HG03342 (cell line): ENCODE measurements at regions not wholly inside any gene's neighbourhood (a gene's known extent, or its start where the extent isn't known, plus 50 kb on each side); places are given as distances from the start of the nearest gene placed in this dataset.
"Not testable (repeated sequence)": the region's sequence is repeated elsewhere in the genome, so short reads cannot be mapped to it uniquely, and the experiment has no call there.

ENCODE experiments used
- ATAC-seq: cut with Tn5 transposase; IDR thresholded peaks from one replicate; pipeline ENCODE4 v1.9.1; 2021; ENCODE audit warnings: mild to moderate bottlenecking, moderate library complexity; ENCODE audit not compliant: unreplicated experiment

- ATAC-seq, result no peak
These were observed 888.8 kb upstream of the SOX11 start for GRCh38 chr2:4803396-4803795.

GRCh38 chr2:4814137-4814536 is 878.0 kb upstream of the SOX11 start:
- ATAC-seq, result not testable (repeated sequence)

- ATAC-seq, result no peak
These were observed 864.3 kb upstream of the SOX11 start for GRCh38 chr2:4827836-4828235.

GRCh38 chr2:4828682-4829374 is 863.4 kb upstream of the SOX11 start:
- no peak for ATAC-seq

- ATAC-seq, result no peak
These were observed 860.4 kb upstream of the SOX11 start for GRCh38 chr2:4831751-4832150.

- no peak for ATAC-seq
These were observed 859.5 kb upstream of the SOX11 start for GRCh38 chr2:4832642-4833041.

- ATAC-seq, result no peak
These were observed 853.6 kb upstream of the SOX11 start for GRCh38 chr2:4838626-4839025.

GRCh38 chr2:4840791-4841190 is 851.4 kb upstream of the SOX11 start:
- no peak for ATAC-seq

- ATAC-seq, result no peak
These were observed 847.3 kb upstream of the SOX11 start for GRCh38 chr2:4844881-4845280.

GRCh38 chr2:4862031-4862430 is 830.2 kb upstream of the SOX11 start:
- no peak for ATAC-seq

- ATAC-seq, result no peak
These were observed 826.0 kb upstream of the SOX11 start for GRCh38 chr2:4866198-4866597.

- ATAC-seq, result no peak
These were observed 823.7 kb upstream of the SOX11 start for GRCh38 chr2:4868466-4868865.

GRCh38 chr2:4869154-4869553 is 823.0 kb upstream of the SOX11 start:
- no peak for ATAC-seq

- ATAC-seq, result no peak
These were observed 818.8 kb upstream of the SOX11 start for GRCh38 chr2:4873364-4873763.

- no peak for ATAC-seq
These were observed 818.1 kb upstream of the SOX11 start for GRCh38 chr2:4873876-4874593.

GRCh38 chr2:4882421-4882820 is 809.8 kb upstream of the SOX11 start:
- ATAC-seq, result no peak

GRCh38 chr2:4882941-4883340 is 809.2 kb upstream of the SOX11 start:
- no peak for ATAC-seq

GRCh38 chr2:4883375-4883774 is 808.8 kb upstream of the SOX11 start:
- no peak for ATAC-seq

- no peak for ATAC-seq
These were observed 808.0 kb upstream of the SOX11 start for GRCh38 chr2:4884117-4884571.

GRCh38 chr2:4891394-4891793 is 800.8 kb upstream of the SOX11 start:
- no peak for ATAC-seq

GRCh38 chr2:4895371-4895770 is 796.8 kb upstream of the SOX11 start:
- no peak for ATAC-seq

- no peak for ATAC-seq
These were observed 793.5 kb upstream of the SOX11 start for GRCh38 chr2:4898706-4899105.

- ATAC-seq, result no peak
These were observed 791.9 kb upstream of the SOX11 start for GRCh38 chr2:4900242-4900641.
